K562 (cell line): ENCODE measurements at regions not wholly inside any gene's neighbourhood (a gene's known extent, or its start where the extent isn't known, plus 50 kb on each side); places are given as distances from the start of the nearest gene placed in this dataset.

Experiments
- ATAC-seq: fragments of 200-7000 bp; cut with Tn5 transposase; 3 replicates; pipeline ENCODE4 v1.9.1; 2020; ENCODE audit warnings: moderate library complexity
- BruUV-seq: library from RNA; stranded (reverse); fragments of 400-500 nt; replicated peaks from 2 replicates; lab custom pipeline; 2021; lab: Mats Ljungman, UMichigan
- CTCF ChIA-PET: fragments of 300-600 bp; formaldehyde crosslinking; extraction: SDS; loops from one replicate; lab custom pipeline; 2021; ENCODE audit warnings: low intra/inter-chr PET ratio; lab: Yijun Ruan, JAX
- POLR2A ChIA-PET: fragments of 300-600, 350-650 bp; sonication (Branson Sonifier 250); formaldehyde crosslinking; extraction: SDS; loops from one replicate; lab custom pipeline; 2021; ENCODE audit warnings: antibody characterized with exemption, inconsistent platforms; lab: Yijun Ruan, JAX
- DNase-seq, 4 experiments: peaks; one replicate each; pipeline versions ENCODE4 v3.0.0 to v3.0.0-alpha.2; 2011 to 2018; ENCODE audit warnings: low spot score in 3 of 4, mixed read lengths in 3 of 4; ENCODE audit errors: extremely low read depth in 1 of 4
- FAIRE-seq: peaks from 2 replicates; lab custom pipeline; 2011; peaks lifted over from hg19 to GRCh38; lab: Jason Lieb, UNC
- H2AFZ ChIP-seq: 2 replicates; pipeline ENCODE4 v1.6.0; 2011; ENCODE audit warnings: low read depth, low read length, control low read depth, inconsistent platforms
- H3K27ac ChIP-seq: fragments of 200-600 bp; 3 replicates; pipeline ENCODE4 v1.8.0; 2011; ENCODE audit warnings: low read depth, mild to moderate bottlenecking, control low read depth, inconsistent platforms, low read length, moderate library complexity, mixed read lengths; ENCODE audit errors: extremely low read depth
- H3K27me3 ChIP-seq, 2 experiments: fragments of 300-600 bp in 1 of 2; 2 replicates in 1 of 2; 3 replicates in 1 of 2; pipeline versions ENCODE4 v1.6.0 to v1.8.0; 2011; ENCODE audit warnings: inconsistent platforms in 2 of 2, low read length in 2 of 2, mild to moderate bottlenecking in 1 of 2, mixed read lengths in 1 of 2, moderate library complexity in 1 of 2; ENCODE audit not compliant: control insufficient read depth in 2 of 2, insufficient read depth in 2 of 2
- H3K36me3 ChIP-seq: fragments of 300-600 bp; 3 replicates; pipeline ENCODE4 v1.8.0; 2011; ENCODE audit warnings: mild to moderate bottlenecking, low read length, inconsistent platforms; ENCODE audit not compliant: control insufficient read depth, insufficient read depth
- H3K4me1 ChIP-seq, 2 experiments: fragments of 200-600 bp in 1 of 2; replicated peaks in 1 of 2; 2 replicates in 1 of 2; 3 replicates in 1 of 2; pipeline versions ENCODE4 v1.5.1 to v1.8.0; 2011; ENCODE audit warnings: inconsistent platforms in 2 of 2, low read length in 2 of 2, mild to moderate bottlenecking in 1 of 2, mixed read lengths in 1 of 2, moderate library complexity in 1 of 2; ENCODE audit not compliant: control insufficient read depth in 2 of 2, insufficient read depth in 2 of 2
- H3K4me2 ChIP-seq: 2 replicates; pipeline ENCODE4 v1.6.1; 2011; ENCODE audit warnings: low read length, control low read depth, inconsistent platforms, mixed read lengths; ENCODE audit not compliant: insufficient read depth
- H3K4me3 ChIP-seq: fragments of 200-600 bp; sonication (generic), shearing (Covaris generic); 2 replicates; pipeline ENCODE4 v1.5.1; 2016; ENCODE audit warnings: control low read depth, inconsistent platforms
- H3K79me2 ChIP-seq: fragments of 200-600 bp; 3 replicates; pipeline ENCODE4 v1.8.0; 2011; ENCODE audit warnings: low read length, inconsistent platforms; ENCODE audit not compliant: control insufficient read depth, insufficient read depth
- H3K9ac ChIP-seq, 2 experiments: 2 replicates each; pipeline versions ENCODE4 v1.6.0 to v1.6.1; 2011; ENCODE audit warnings: low read depth in 2 of 2, low read length in 2 of 2, control low read depth in 1 of 2, inconsistent platforms in 1 of 2, mild to moderate bottlenecking in 1 of 2, mixed read lengths in 1 of 2; ENCODE audit not compliant: insufficient read depth in 1 of 2
- H3K9me1 ChIP-seq: one replicate; pipeline ENCODE4 v1.6.0; 2011; ENCODE audit warnings: inconsistent platforms, mild to moderate bottlenecking, low read length, moderate library complexity; ENCODE audit not compliant: control insufficient read depth, insufficient read depth
- H3K9me3 ChIP-seq: replicated peaks from 2 replicates; pipeline ENCODE4 v1.5.1; 2011; ENCODE audit warnings: low read depth, low read length, inconsistent platforms; ENCODE audit not compliant: control insufficient read depth, insufficient read depth
- H4K20me1 ChIP-seq: replicated peaks from 2 replicates; pipeline ENCODE4 v1.6.1; 2011; ENCODE audit warnings: low read length, inconsistent platforms, mixed read lengths; ENCODE audit not compliant: control insufficient read depth, insufficient read depth
- BRF2 ChIP-seq: IDR thresholded peaks from 3 replicates; pipeline ENCODE4 v1.6.1; 2011; ENCODE audit warnings: borderline replicate concordance, mild to moderate bottlenecking; ENCODE audit not compliant: insufficient read length, insufficient read depth
- CEBPB ChIP-seq: fragments of 450-650 bp; IDR thresholded peaks from 2 replicates; pipeline ENCODE4 v1.6.1; 2016; ENCODE audit warnings: missing genetic modification characterization, missing compliant biosample characterization
- CXXC5 ChIP-seq: fragments of 250-450 bp; sonication (Bioruptor Pico); IDR thresholded peaks from 2 replicates; pipeline ENCODE4 v1.8.0; 2022; ENCODE audit warnings: inconsistent platforms, mild to moderate bottlenecking, moderate library complexity
- DEAF1 ChIP-seq: fragments of 450-650 bp; formaldehyde crosslinking; IDR thresholded peaks from 2 replicates; pipeline ENCODE4 v1.4.0; 2020; ENCODE audit warnings: mild to moderate bottlenecking, moderate library complexity
- MYBL2 ChIP-seq, 2 experiments: fragments of 450-650 bp in 1 of 2; sonication (generic) in 1 of 2; formaldehyde crosslinking in 1 of 2; IDR thresholded peaks; 2 replicates each; pipeline versions ENCODE4 v1.6.1 to v1.8.1; 2017 to 2022; ENCODE audit warnings: borderline replicate concordance in 1 of 2, inconsistent platforms in 1 of 2, low read depth in 1 of 2, mild to moderate bottlenecking in 1 of 2, missing genetic modification reagents in 1 of 2, moderate library complexity in 1 of 2
- OTX1 ChIP-seq: fragments of 450-650 bp; formaldehyde crosslinking; IDR thresholded peaks from 2 replicates; pipeline ENCODE4 v1.4.0; 2022; ENCODE audit warnings: mild to moderate bottlenecking
- PHTF2 ChIP-seq: fragments of 250-450 bp; sonication (Bioruptor Pico); IDR thresholded peaks from 2 replicates; pipeline ENCODE4 v1.5.0; 2021; ENCODE audit warnings: mild to moderate bottlenecking
- ZNF41 ChIP-seq: fragments of 250-450 bp; sonication (Bioruptor Pico); conservative IDR thresholded peaks from 2 replicates; pipeline ENCODE4 v1.4.0; 2020; ENCODE audit warnings: mild to moderate bottlenecking
- ZNF431 ChIP-seq: sonication (generic); formaldehyde crosslinking; IDR thresholded peaks from 2 replicates; pipeline ENCODE4 v1.8.0; 2022; ENCODE audit warnings: mild to moderate bottlenecking, missing genetic modification reagents
- ZNF778 ChIP-seq: fragments of 450-650 bp; formaldehyde crosslinking; IDR thresholded peaks from 2 replicates; pipeline ENCODE4 v1.4.0; 2020; ENCODE audit warnings: mild to moderate bottlenecking, moderate library complexity
- ZNF785 ChIP-seq: fragments of 250-450 bp; sonication (Bioruptor Pico); IDR thresholded peaks from 2 replicates; pipeline ENCODE4 v1.4.0; 2020; ENCODE audit warnings: mild to moderate bottlenecking
- WGBS: fragments of 100-300 bp; shearing (Covaris generic); methylation state at CpG from one replicate; pipeline ENCODE4 v1.1.6; 2016; ENCODE audit warnings: low coverage, mixed read lengths; ENCODE audit not compliant: insufficient coverage; ENCODE audit errors: missing lambda C conversion rate; 5-methylcytosine and 5-hydroxymethylcytosine counted together
- in situ Hi-C: fragments of 300-500 bp; cut with MboI; formaldehyde crosslinking; loops from 4 replicates; pipeline ENCODE4 v1.15.0; 2018; ENCODE audit warnings: inconsistent platforms, mixed read lengths
- intact Hi-C: fragments of 100-400 bp; cut with micrococcal nuclease; formaldehyde crosslinking; loops from 2 replicates; pipeline ENCODE4 v1.14.2; 2022

GRCh38 chr12:28865776-28866175 lies 283.3 kb upstream of the FAR2 start (continued):
- TF ChIP-seq BRF2 = no peak
- no peak for TF ChIP-seq ZNF41 (CRISPR knock-in tag)
- no peak for TF ChIP-seq CXXC5 (CRISPR knock-in tag)
- TF ChIP-seq ZNF431 (CRISPR knock-in tag) = no peak
- TF ChIP-seq PHTF2 (CRISPR knock-in tag) = no peak
- no peak for TF ChIP-seq MYBL2 (IDR thresholded peaks at IDR 0.05; ENCODE audit: low read depth)
- TF ChIP-seq MYBL2 (CRISPR knock-in tag; IDR thresholded peaks at IDR 0.05; ENCODE audit: borderline replicate concordance) = no peak
- TF ChIP-seq ZNF778 = no peak
- TF ChIP-seq DEAF1 (CRISPR knock-in tag) = no peak
- no peak for TF ChIP-seq ZNF785 (CRISPR knock-in tag)

GRCh38 chr12:28866296-28866695 lies 282.8 kb upstream of the FAR2 start:
- no peak for TF ChIP-seq CEBPB (tag)
- TF ChIP-seq OTX1 = no peak
- TF ChIP-seq, all 486 proteins: peak for 0
- POLR2A ChIA-PET = no interaction called here
- Histone ChIP-seq H3K36me3 (no peaks in the 10 kb centered on the region), H3K9ac (no peak overlapping the region), H3K9me3 (no peaks in the 10 kb centered on the region), H3K27ac (no peak overlapping the region), H3K9me1 (no peaks in the 10 kb centered on the region), H4K20me1 (no peaks in the 10 kb centered on the region), H2AFZ (no peak overlapping the region), H3K79me2 (no peaks in the 10 kb centered on the region), H3K4me3 (no peak overlapping the region), H3K27me3 (no peaks in the 10 kb centered on the region), H3K4me2 (no peak overlapping the region), H3K4me1 (no peaks in the 10 kb centered on the region)
- no peak for FAIRE-seq
- DNase-seq = no peak
- intact Hi-C loops (no loop called here), in situ Hi-C loops (no loop called here)
- CTCF ChIA-PET = no interaction called here
- WGBS = 0% methylated on average over 3 of the region's 3 CpGs
- ATAC-seq = no peak
- no TSS peak for BruUV-seq
